ENCODE measurements at regions not wholly inside any gene's neighbourhood (a gene's known extent, or its start where the extent isn't known, plus 50 kb on each side); places are given as distances from the start of the nearest gene placed in this dataset.

DNA sequence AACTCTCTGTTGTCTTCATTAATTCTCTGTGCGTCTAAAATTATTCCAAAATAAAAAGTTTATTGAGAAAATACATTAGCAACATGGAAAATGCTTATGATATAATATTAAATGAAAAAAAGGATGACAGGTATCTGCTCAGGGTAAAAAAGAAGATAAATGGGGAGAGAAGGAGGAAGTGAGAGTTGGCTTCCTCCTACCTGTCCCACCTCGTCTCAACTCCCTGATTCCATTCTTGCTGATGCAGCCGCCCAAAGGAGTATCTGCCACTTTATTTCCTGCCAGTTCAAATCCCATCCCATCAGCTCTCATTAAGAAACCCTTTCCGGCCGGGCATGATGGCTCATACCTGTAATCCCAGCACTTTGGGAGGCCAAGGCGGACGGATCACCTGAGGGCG lies 72.5 kb upstream of the ALOX12 start:
- TF ChIP-seq POLR2A (IDR thresholded peaks at IDR 0.05; ENCODE audit: low read depth, low read length) (no peak), POLR2AphosphoS5 (IDR thresholded peaks at IDR 0.05; ENCODE audit: low read depth, low read length) (no peak)

All from GM12892 (cell line).